WTC11 (cell line): ENCODE measurements at regions not wholly inside any gene's neighbourhood (a gene's known extent, or its start where the extent isn't known, plus 50 kb on each side); places are given as distances from the start of the nearest gene placed in this dataset.
"Not testable (repeated sequence)": the region's sequence is repeated elsewhere in the genome, so short reads cannot be mapped to it uniquely, and the experiment has no call there.

Experiments
- ATAC-seq: fragments of 200-7000 bp; cut with Tn5 transposase; 2 replicates; pipeline ENCODE4 v1.10.0; 2021; ENCODE audit warnings: mild to moderate bottlenecking, moderate library complexity
- CTCF ChIA-PET: fragments of 300-600 bp; sonication (Branson Sonifier 250); formaldehyde crosslinking; loops from one replicate; lab custom pipeline; 2021; ENCODE audit warnings: antibody characterized with exemption; lab: Charles Lee
- POLR2A ChIA-PET: fragments of 350-600 bp; sonication (Branson Sonifier 250); formaldehyde crosslinking; loops from one replicate; lab custom pipeline; 2021; ENCODE audit warnings: antibody characterized with exemption; lab: Charles Lee
- DNase-seq: peaks from one replicate; pipeline ENCODE4 v3.0.0; 2021; ENCODE audit warnings: low spot score
- H3K27ac Mint-ChIP-seq: 2 replicates; pipeline ENCODE4 v1.8.0; 2021; ENCODE audit warnings: mixed read lengths
- H3K27me3 Mint-ChIP-seq: 2 replicates; pipeline ENCODE4 v1.8.0; 2021; ENCODE audit warnings: low read depth, mild to moderate bottlenecking, moderate library complexity, mixed read lengths
- H3K36me3 Mint-ChIP-seq: 2 replicates; pipeline ENCODE4 v1.8.0; 2021; ENCODE audit warnings: mixed read lengths
- H3K4me1 Mint-ChIP-seq: 2 replicates; pipeline ENCODE4 v1.8.0; 2022; ENCODE audit warnings: mixed read lengths
- H3K4me3 Mint-ChIP-seq: 2 replicates; pipeline ENCODE4 v1.8.0; 2021; ENCODE audit warnings: mild to moderate bottlenecking, moderate library complexity, mixed read lengths
- H3K9me3 Mint-ChIP-seq: 2 replicates; pipeline ENCODE4 v1.8.0; 2021; ENCODE audit warnings: mixed read lengths
- ATF1 ChIP-seq: sonication (generic); formaldehyde crosslinking; IDR thresholded peaks from 2 replicates; pipeline ENCODE4 v1.8.1; 2023; ENCODE audit warnings: mild to moderate bottlenecking, moderate library complexity, missing genetic modification reagents
- CTCF ChIP-seq: fragments of 200-600 bp; IDR thresholded peaks from 2 replicates; pipeline ENCODE4 v1.8.0; 2022; ENCODE audit warnings: antibody characterized with exemption
- E2F4 ChIP-seq: sonication (generic); formaldehyde crosslinking; IDR thresholded peaks from 2 replicates; pipeline ENCODE4 v1.8.1; 2022; ENCODE audit warnings: low read depth, mild to moderate bottlenecking, moderate library complexity, missing genetic modification reagents, borderline replicate concordance
- EMX1 ChIP-seq: fragments of 250-450 bp; sonication (Bioruptor Pico); IDR thresholded peaks from 2 replicates; pipeline ENCODE4 v1.8.0; 2021; ENCODE audit warnings: mild to moderate bottlenecking
- GABPB1 ChIP-seq: sonication (generic); formaldehyde crosslinking; IDR thresholded peaks from 2 replicates; pipeline ENCODE4 v1.8.1; 2023; ENCODE audit warnings: mild to moderate bottlenecking, missing genetic modification reagents
- HMGA2 ChIP-seq: fragments of 250-450 bp; sonication (Bioruptor Pico); IDR thresholded peaks from 2 replicates; pipeline ENCODE4 v1.4.0; 2021; ENCODE audit warnings: mild to moderate bottlenecking, moderate library complexity
- HMGXB4 ChIP-seq: sonication (generic); formaldehyde crosslinking; IDR thresholded peaks from 2 replicates; pipeline ENCODE4 v1.8.1; 2023; ENCODE audit warnings: mild to moderate bottlenecking, moderate library complexity, missing genetic modification reagents
- JAZF1 ChIP-seq: fragments of 250-450 bp; sonication (Bioruptor Pico); IDR thresholded peaks from 2 replicates; pipeline ENCODE4 v1.9.0; 2021; ENCODE audit warnings: moderate library complexity, mild to moderate bottlenecking, inconsistent platforms
- JUN ChIP-seq: sonication (generic); formaldehyde crosslinking; IDR thresholded peaks from 2 replicates; pipeline ENCODE4 v1.8.0; 2023; ENCODE audit warnings: mild to moderate bottlenecking, missing genetic modification reagents
- MYBL2 ChIP-seq: sonication (generic); formaldehyde crosslinking; IDR thresholded peaks from 2 replicates; pipeline ENCODE4 v1.8.1; 2023; ENCODE audit warnings: mild to moderate bottlenecking, moderate library complexity, missing genetic modification reagents
- NR1H2 ChIP-seq: sonication (generic); formaldehyde crosslinking; IDR thresholded peaks from 2 replicates; pipeline ENCODE4 v1.9.0; 2021; ENCODE audit warnings: mild to moderate bottlenecking, moderate library complexity, missing genetic modification reagents
- NR3C1 ChIP-seq: sonication (generic); formaldehyde crosslinking; conservative IDR thresholded peaks from 2 replicates; pipeline ENCODE4 v1.8.1; 2023; ENCODE audit warnings: low read depth, mild to moderate bottlenecking, missing genetic modification reagents
- USF1 ChIP-seq: sonication (generic); formaldehyde crosslinking; IDR thresholded peaks from 2 replicates; pipeline ENCODE4 v1.8.0; 2022; ENCODE audit warnings: mild to moderate bottlenecking, missing genetic modification reagents
- USF2 ChIP-seq: sonication (generic); formaldehyde crosslinking; IDR thresholded peaks from 2 replicates; pipeline ENCODE4 v1.8.1; 2023; ENCODE audit warnings: mild to moderate bottlenecking, missing genetic modification reagents, moderate library complexity
- ZNF121 ChIP-seq: sonication (generic); formaldehyde crosslinking; IDR thresholded peaks from 2 replicates; pipeline ENCODE4 v1.8.0; 2023; ENCODE audit warnings: missing genetic modification reagents
- ZNF219 ChIP-seq: sonication (generic); formaldehyde crosslinking; IDR thresholded peaks from 2 replicates; pipeline ENCODE4 v1.8.0; 2023; ENCODE audit warnings: missing genetic modification reagents, mild to moderate bottlenecking, borderline replicate concordance
- ZNF416 ChIP-seq: fragments of 250-450 bp; sonication (Bioruptor Pico); IDR thresholded peaks from 2 replicates; pipeline ENCODE4 v1.9.0; 2021; ENCODE audit warnings: mild to moderate bottlenecking, inconsistent platforms
- ZNF532 ChIP-seq: fragments of 250-450 bp; sonication (Bioruptor Pico); IDR thresholded peaks from 2 replicates; pipeline ENCODE4 v1.9.0; 2021; ENCODE audit warnings: mild to moderate bottlenecking, borderline replicate concordance
- TF ChIP-seq, protein P1 (sequence below): sonication (generic); formaldehyde crosslinking; IDR thresholded peaks from 2 replicates; pipeline ENCODE4 v1.8.0; 2022; ENCODE audit warnings: mild to moderate bottlenecking, missing genetic modification reagents
- TF ChIP-seq, protein P2 (sequence below): sonication (generic); formaldehyde crosslinking; IDR thresholded peaks from 2 replicates; pipeline ENCODE4 v1.8.1; 2022; ENCODE audit warnings: mild to moderate bottlenecking, missing genetic modification reagents, moderate library complexity, borderline replicate concordance
- TF ChIP-seq, protein P3 (sequence below): fragments of 250-450 bp; sonication (Bioruptor Pico); IDR thresholded peaks from 2 replicates; pipeline ENCODE4 v1.9.0; 2021; ENCODE audit warnings: mild to moderate bottlenecking

DNA sequence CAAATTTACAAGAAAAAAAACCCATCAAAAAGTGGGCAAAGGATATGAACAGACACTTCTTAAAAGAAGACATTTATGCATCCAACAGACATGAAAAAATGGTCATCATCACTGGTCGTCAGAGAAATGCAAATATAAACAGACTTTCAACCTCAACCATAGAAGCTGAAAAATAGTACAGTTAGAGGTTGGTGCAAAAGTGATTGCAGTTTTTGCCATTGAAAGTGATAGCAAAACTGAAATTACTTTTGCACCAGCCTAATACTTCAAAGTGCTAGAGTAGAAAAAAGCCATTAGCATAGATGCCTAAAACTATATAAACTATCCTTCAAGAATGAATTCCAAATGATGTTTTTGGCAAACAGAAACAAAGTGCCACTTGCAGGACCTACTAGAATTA lies 365.8 kb upstream of the DPYD start:
- H3K4me1 Mint-ChIP-seq, result no peaks in the 10 kb centered on the region
- POLR2A ChIA-PET, result no interaction called here

DNA sequence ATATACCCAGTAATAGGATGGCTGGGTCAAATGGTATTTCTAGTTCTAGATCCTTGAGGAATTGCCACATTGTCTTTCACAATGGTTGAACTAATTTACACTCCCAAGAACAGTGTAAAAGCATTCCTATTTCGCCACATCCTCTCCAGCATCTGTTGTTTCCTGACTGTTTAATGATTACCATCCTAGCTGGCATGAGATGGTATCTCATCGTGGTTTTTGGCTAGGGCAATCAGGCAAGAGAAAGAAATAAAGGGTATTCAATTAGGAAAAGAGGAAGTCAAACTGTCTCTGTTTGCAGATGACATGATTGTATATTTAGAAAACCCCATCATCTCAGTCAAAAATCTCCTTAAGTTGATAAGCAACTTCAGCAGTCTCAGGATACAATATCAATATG lies 364.5 kb upstream of the DPYD start:
- H3K9me3 Mint-ChIP-seq, H3K4me3 Mint-ChIP-seq, H3K27me3 Mint-ChIP-seq, ATAC-seq, H3K27ac Mint-ChIP-seq, POLR2A ChIA-PET, CTCF ChIA-PET, H3K4me1 Mint-ChIP-seq, H3K36me3 Mint-ChIP-seq, DNase-seq: not testable (repeated sequence)

More for the DNA sequence above, 365.8 kb upstream of the DPYD start:
- ATAC-seq (no peak), DNase-seq (no peak)
- Mint-ChIP-seq H3K4me3 (no peak overlapping the region), H3K27ac (no peak overlapping the region), H3K9me3 (no peaks in the 10 kb centered on the region), H3K36me3 (no peaks in the 10 kb centered on the region), H3K27me3 (no peaks in the 10 kb centered on the region)
- CTCF ChIA-PET, result no interaction called here
- TF ChIP-seq HMGXB4 (CRISPR knock-in tag) (no peak), GABPB1 (CRISPR knock-in tag) (no peak), ATF1 (CRISPR knock-in tag) (no peak)

DNA sequence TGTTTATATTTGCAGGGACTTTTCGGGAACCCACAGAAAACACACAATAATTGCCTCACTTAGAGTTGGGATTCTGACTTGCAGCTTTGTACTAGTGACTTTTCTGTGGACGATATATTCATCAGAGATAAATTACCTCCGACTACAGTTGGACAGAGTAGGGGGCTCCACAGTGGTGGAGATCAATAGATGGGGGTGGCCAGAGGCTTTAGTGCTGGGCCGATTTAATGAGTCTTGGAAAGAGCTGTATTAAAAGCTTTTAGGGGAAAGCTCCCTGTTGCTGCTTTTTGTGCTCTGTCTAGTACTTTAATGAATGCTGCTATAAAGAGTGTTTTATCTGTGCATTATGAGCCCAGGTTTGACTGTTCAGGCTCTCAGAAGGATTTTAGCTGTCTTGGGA lies 359.2 kb upstream of the DPYD start:
- TF ChIP-seq, protein P1, sequence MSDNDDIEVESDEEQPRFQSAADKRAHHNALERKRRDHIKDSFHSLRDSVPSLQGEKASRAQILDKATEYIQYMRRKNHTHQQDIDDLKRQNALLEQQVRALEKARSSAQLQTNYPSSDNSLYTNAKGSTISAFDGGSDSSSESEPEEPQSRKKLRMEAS (CRISPR knock-in tag), result no peak
- TF ChIP-seq HMGA2 (no peak), NR1H2 (CRISPR knock-in tag) (no peak), ZNF219 (CRISPR knock-in tag) (no peak), JAZF1 (CRISPR knock-in tag) (no peak), MYBL2 (CRISPR knock-in tag) (no peak), ZNF532 (CRISPR knock-in tag) (no peak), ZNF416 (CRISPR knock-in tag) (no peak), CTCF (no peak), E2F4 (CRISPR knock-in tag) (no peak), JUN (CRISPR knock-in tag) (no peak), NR3C1 (CRISPR knock-in tag) (no peak), USF1 (no peak), EMX1 (CRISPR knock-in tag) (no peak), ZNF121 (CRISPR knock-in tag) (no peak), USF2 (CRISPR knock-in tag) (no peak)
- TF ChIP-seq, protein P2, sequence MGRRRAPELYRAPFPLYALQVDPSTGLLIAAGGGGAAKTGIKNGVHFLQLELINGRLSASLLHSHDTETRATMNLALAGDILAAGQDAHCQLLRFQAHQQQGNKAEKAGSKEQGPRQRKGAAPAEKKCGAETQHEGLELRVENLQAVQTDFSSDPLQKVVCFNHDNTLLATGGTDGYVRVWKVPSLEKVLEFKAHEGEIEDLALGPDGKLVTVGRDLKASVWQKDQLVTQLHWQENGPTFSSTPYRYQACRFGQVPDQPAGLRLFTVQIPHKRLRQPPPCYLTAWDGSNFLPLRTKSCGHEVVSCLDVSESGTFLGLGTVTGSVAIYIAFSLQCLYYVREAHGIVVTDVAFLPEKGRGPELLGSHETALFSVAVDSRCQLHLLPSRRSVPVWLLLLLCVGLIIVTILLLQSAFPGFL (CRISPR knock-in tag), result no peak
- TF ChIP-seq, protein P3, sequence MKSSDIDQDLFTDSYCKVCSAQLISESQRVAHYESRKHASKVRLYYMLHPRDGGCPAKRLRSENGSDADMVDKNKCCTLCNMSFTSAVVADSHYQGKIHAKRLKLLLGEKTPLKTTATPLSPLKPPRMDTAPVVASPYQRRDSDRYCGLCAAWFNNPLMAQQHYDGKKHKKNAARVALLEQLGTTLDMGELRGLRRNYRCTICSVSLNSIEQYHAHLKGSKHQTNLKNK (CRISPR knock-in tag), result no peak
- TF ChIP-seq, all 79 proteins: peak for 0
- Mint-ChIP-seq H3K36me3 (no peaks in the 10 kb centered on the region), H3K4me3 (no peak overlapping the region), H3K9me3 (0 out of 2 replicates have a peak, but pooled peaks cover 4% of the 10 kb centered on the region), H3K4me1 (peaks cover 35% of the 10 kb centered on the region), H3K27ac (no peak overlapping the region), H3K27me3 (no peaks in the 10 kb centered on the region)
- no peak for DNase-seq
- ChIA-PET CTCF (no interaction called here), POLR2A (no interaction called here)
- ATAC-seq, result no peak
